Osteoblast (primary cell): ENCODE measurements at regions not wholly inside any gene's neighbourhood (a gene's known extent, or its start where the extent isn't known, plus 50 kb on each side); places are given as distances from the start of the nearest gene placed in this dataset.

Source experiments
- DNase-seq: peaks from one replicate; pipeline ENCODE4 v3.0.0; 2011; ENCODE audit warnings: low spot score, mixed read lengths; ENCODE audit not compliant: insufficient read length; ENCODE audit errors: missing footprints
- H2AFZ ChIP-seq: 2 replicates; pipeline ENCODE4 v1.6.0; 2011; ENCODE audit warnings: mild to moderate bottlenecking, low read length
- H3K27ac ChIP-seq: 2 replicates; pipeline ENCODE4 v1.5.1; 2011; ENCODE audit warnings: mild to moderate bottlenecking, low read depth, low read length, moderate library complexity
- H3K27me3 ChIP-seq: 2 replicates; pipeline ENCODE4 v1.6.0; 2012; ENCODE audit warnings: mild to moderate bottlenecking, control low read depth, inconsistent platforms, low read length, moderate library complexity; ENCODE audit not compliant: insufficient read depth
- H3K36me3 ChIP-seq: 2 replicates; pipeline ENCODE4 v1.5.1; 2011; ENCODE audit warnings: mild to moderate bottlenecking, low read length, control low read depth, moderate library complexity; ENCODE audit not compliant: insufficient read depth
- H3K4me1 ChIP-seq: 2 replicates; pipeline ENCODE4 v1.5.1; 2011; ENCODE audit warnings: mild to moderate bottlenecking, low read length, control low read depth, moderate library complexity; ENCODE audit not compliant: insufficient read depth
- H3K4me2 ChIP-seq: 2 replicates; pipeline ENCODE4 v1.6.0; 2011; ENCODE audit warnings: mild to moderate bottlenecking, low read length; ENCODE audit not compliant: insufficient read depth
- H3K4me3 ChIP-seq: fragments of 200-600 bp; sonication (generic); 3 replicates; pipeline ENCODE4 v1.5.1; 2012; ENCODE audit warnings: mild to moderate bottlenecking, low read length, inconsistent platforms; ENCODE audit not compliant: insufficient read depth
- H3K79me2 ChIP-seq: 2 replicates; pipeline ENCODE4 v1.6.0; 2012; ENCODE audit warnings: mild to moderate bottlenecking, low read length, control low read depth, inconsistent platforms; ENCODE audit not compliant: insufficient read depth
- H3K9me3 ChIP-seq: 2 replicates; pipeline ENCODE4 v1.5.1; 2011; ENCODE audit warnings: low read depth, low read length, control low read depth
- H4K20me1 ChIP-seq: 2 replicates; pipeline ENCODE4 v1.6.0; 2012; ENCODE audit warnings: mild to moderate bottlenecking, low read length, control low read depth; ENCODE audit not compliant: insufficient read depth
- TF ChIP-seq, protein P1 (sequence below): IDR thresholded peaks from 2 replicates; pipeline ENCODE4 v1.5.1; 2011; ENCODE audit warnings: mild to moderate bottlenecking, low read depth, low read length, moderate library complexity; ENCODE audit errors: extremely low read depth

- no peaks in the 10 kb centered on the region for H4K20me1 ChIP-seq
- DNase-seq, result no peak
- no peaks in the 10 kb centered on the region for H3K27me3 ChIP-seq
- no peaks in the 10 kb centered on the region for H3K4me1 ChIP-seq
- no peaks in the 10 kb centered on the region for H3K79me2 ChIP-seq
- TF ChIP-seq, protein P1, sequence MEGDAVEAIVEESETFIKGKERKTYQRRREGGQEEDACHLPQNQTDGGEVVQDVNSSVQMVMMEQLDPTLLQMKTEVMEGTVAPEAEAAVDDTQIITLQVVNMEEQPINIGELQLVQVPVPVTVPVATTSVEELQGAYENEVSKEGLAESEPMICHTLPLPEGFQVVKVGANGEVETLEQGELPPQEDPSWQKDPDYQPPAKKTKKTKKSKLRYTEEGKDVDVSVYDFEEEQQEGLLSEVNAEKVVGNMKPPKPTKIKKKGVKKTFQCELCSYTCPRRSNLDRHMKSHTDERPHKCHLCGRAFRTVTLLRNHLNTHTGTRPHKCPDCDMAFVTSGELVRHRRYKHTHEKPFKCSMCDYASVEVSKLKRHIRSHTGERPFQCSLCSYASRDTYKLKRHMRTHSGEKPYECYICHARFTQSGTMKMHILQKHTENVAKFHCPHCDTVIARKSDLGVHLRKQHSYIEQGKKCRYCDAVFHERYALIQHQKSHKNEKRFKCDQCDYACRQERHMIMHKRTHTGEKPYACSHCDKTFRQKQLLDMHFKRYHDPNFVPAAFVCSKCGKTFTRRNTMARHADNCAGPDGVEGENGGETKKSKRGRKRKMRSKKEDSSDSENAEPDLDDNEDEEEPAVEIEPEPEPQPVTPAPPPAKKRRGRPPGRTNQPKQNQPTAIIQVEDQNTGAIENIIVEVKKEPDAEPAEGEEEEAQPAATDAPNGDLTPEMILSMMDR, result no peak
- no peak overlapping the region for H3K27ac ChIP-seq
- no peak overlapping the region for H3K4me2 ChIP-seq
- no peak overlapping the region for H3K4me3 ChIP-seq
- H3K36me3 ChIP-seq, result no peaks in the 10 kb centered on the region
- H2AFZ ChIP-seq, result no peak overlapping the region
- no peaks in the 10 kb centered on the region for H3K9me3 ChIP-seq
Observed at GRCh38 chr4:43234626-43235415, 342.3 kb downstream of the GRXCR1 start.

GRCh38 chr4:43238008-43238407, 345.5 kb downstream of the GRXCR1 start:
- Histone ChIP-seq H3K4me1 (no peaks in the 10 kb centered on the region), H3K4me3 (no peak overlapping the region), H3K4me2 (no peak overlapping the region), H3K9me3 (no peaks in the 10 kb centered on the region), H2AFZ (no peak overlapping the region), H3K79me2 (no peaks in the 10 kb centered on the region), H4K20me1 (no peaks in the 10 kb centered on the region), H3K36me3 (no peaks in the 10 kb centered on the region), H3K27ac (no peak overlapping the region), H3K27me3 (no peaks in the 10 kb centered on the region)
- DNase-seq, result no peak
- TF ChIP-seq, protein P1, result no peak

GRCh38 chr4:43238585-43238984, 346.1 kb downstream of the GRXCR1 start:
- Histone ChIP-seq H3K4me3 (no peak overlapping the region), H3K4me2 (no peak overlapping the region), H4K20me1 (no peaks in the 10 kb centered on the region), H2AFZ (no peak overlapping the region), H3K27me3 (no peaks in the 10 kb centered on the region), H3K27ac (no peak overlapping the region), H3K36me3 (no peaks in the 10 kb centered on the region), H3K9me3 (no peaks in the 10 kb centered on the region), H3K79me2 (no peaks in the 10 kb centered on the region), H3K4me1 (no peaks in the 10 kb centered on the region)
- DNase-seq, result no peak
- TF ChIP-seq, protein P1, result no peak

GRCh38 chr4:43241104-43241503, 348.6 kb downstream of the GRXCR1 start:
- H3K27me3 ChIP-seq, result no peaks in the 10 kb centered on the region
- H2AFZ ChIP-seq, result no peak overlapping the region
- no peak overlapping the region for H3K27ac ChIP-seq
- TF ChIP-seq, protein P1, result no peak
- H3K36me3 ChIP-seq, result no peaks in the 10 kb centered on the region
- H3K79me2 ChIP-seq, result no peaks in the 10 kb centered on the region
- H3K4me2 ChIP-seq, result no peak overlapping the region
- no peaks in the 10 kb centered on the region for H4K20me1 ChIP-seq
- no peak for DNase-seq
- no peaks in the 10 kb centered on the region for H3K4me1 ChIP-seq
- no peaks in the 10 kb centered on the region for H3K9me3 ChIP-seq
- H3K4me3 ChIP-seq, result no peak overlapping the region
